Cardiac septum (tissue), 1 donor: ENCODE measurements at regions not wholly inside any gene's neighbourhood (a gene's known extent, or its start where the extent isn't known, plus 50 kb on each side); places are given as distances from the start of the nearest gene placed in this dataset.

Experiments used
- DNase-seq: peaks from one replicate; pipeline ENCODE4 v3.0.0-alpha.2; 2020; ENCODE audit warnings: low spot score
- intact Hi-C: fragments of 100-400 bp; cut with DNase I; formaldehyde crosslinking; loops from one replicate; pipeline ENCODE4 v1.14.0; 2022
- donor health status: DM: no; HTN: no; CAD: no.

GRCh38 chr6:132933090-132933489, 118.7 kb downstream of the RPS12 start:
- no peak for DNase-seq
- intact Hi-C loops, result no loop called here

GRCh38 chr6:132934496-132934895, 120.1 kb downstream of the RPS12 start:
- intact Hi-C loops, result no loop called here
- no peak for DNase-seq

- intact Hi-C loops, result no loop called here
- DNase-seq, result no peak
Observed at GRCh38 chr6:132936646-132937045, 122.3 kb downstream of the RPS12 start.

GRCh38 chr6:132937466-132937906, 123.1 kb downstream of the RPS12 start:
- intact Hi-C loops, result no loop called here
- no peak for DNase-seq

- no peak for DNase-seq
- intact Hi-C loops, result no loop called here
Observed at GRCh38 chr6:132948889-132949288, 134.5 kb downstream of the RPS12 start.

- DNase-seq, result no peak
- intact Hi-C loops, result no loop called here
Observed at GRCh38 chr6:132950566-132950965, 136.2 kb downstream of the RPS12 start.

- no peak for DNase-seq
- intact Hi-C loops, result no loop called here
Observed at GRCh38 chr6:132952031-132952867, 137.9 kb downstream of the RPS12 start.

- intact Hi-C loops, result no loop called here
- no peak for DNase-seq
Observed at GRCh38 chr6:132952986-132953385, 138.6 kb downstream of the RPS12 start.

- DNase-seq, result no peak
- intact Hi-C loops, result no loop called here
Observed at GRCh38 chr6:132954222-132954621, 139.9 kb downstream of the RPS12 start.

GRCh38 chr6:132954936-132955335, 140.6 kb downstream of the RPS12 start:
- intact Hi-C loops, result no loop called here
- DNase-seq, result no peak

- no peak for DNase-seq
- intact Hi-C loops, result loop anchor here (5.0 to 10.0 kb wide), 3 partner anchors 285 to 593 kb away; partner anchors contain the start of gene EYA4
Observed at GRCh38 chr6:132959639-132960326, 145.4 kb downstream of the RPS12 start.

- no peak for DNase-seq
- intact Hi-C loops, result loop anchor here (5.0 to 10.0 kb wide), 3 partner anchors 284 to 592 kb away; partner anchors contain the start of gene EYA4
Observed at GRCh38 chr6:132960720-132961119, 146.4 kb downstream of the RPS12 start.

- no peak for DNase-seq
- intact Hi-C loops, result loop anchor here (5.0 to 10.0 kb wide), 3 partner anchors 284 to 591 kb away; partner anchors contain the start of gene EYA4
Observed at GRCh38 chr6:132961122-132961521, 146.8 kb downstream of the RPS12 start.

GRCh38 chr6:132961610-132962009, 147.2 kb downstream of the RPS12 start:
- no peak for DNase-seq
- intact Hi-C loops, result loop anchor here (2.0 to 10.0 kb wide), 4 partner anchors 283 to 591 kb away; partner anchors contain the start of gene EYA4

GRCh38 chr6:132962936-132963868, 148.8 kb downstream of the RPS12 start:
- no peak for DNase-seq
- intact Hi-C loops, result loop anchor here (2.0 to 10.0 kb wide), 4 partner anchors 282 to 589 kb away; partner anchors contain the start of gene EYA4

GRCh38 chr6:132964101-132964867, 149.9 kb downstream of the RPS12 start:
- DNase-seq, result no peak
- intact Hi-C loops, result loop anchor here (5.0 to 10.0 kb wide), 3 partner anchors 281 to 588 kb away; partner anchors contain the start of gene EYA4

- DNase-seq, result no peak
- intact Hi-C loops, result loop anchor here (5.0 to 10.0 kb wide), 3 partner anchors 280 to 587 kb away; partner anchors contain the start of gene EYA4
Observed at GRCh38 chr6:132964868-132965382, 150.6 kb downstream of the RPS12 start.

- intact Hi-C loops, result loop anchor here (10.0 kb wide), 2 partner anchors 277 to 397 kb away; partner anchors contain the start of gene EYA4
Observed at GRCh38 chr6:132967871-132968270, 153.5 kb downstream of the RPS12 start.

More at GRCh38 chr6:132967871-132968270, 153.5 kb downstream of the RPS12 start:
- no peak for DNase-seq
